ENCODE measurements at regions not wholly inside any gene's neighbourhood (a gene's known extent, or its start where the extent isn't known, plus 50 kb on each side); places are given as distances from the start of the nearest gene placed in this dataset.
"Not testable (repeated sequence)": the region's sequence is repeated elsewhere in the genome, so short reads cannot be mapped to it uniquely, and the experiment has no call there.

- DNase-seq = no peak
Observed at GRCh38 chr9:71632776-71633175, 135.5 kb downstream of the CEMIP2 start.

- no peak for DNase-seq
Observed at GRCh38 chr9:71630377-71630995, 137.8 kb downstream of the CEMIP2 start.

GRCh38 chr9:71629578-71630215 lies 138.6 kb downstream of the CEMIP2 start:
- no peak for DNase-seq

- no peak for DNase-seq
Observed at GRCh38 chr9:71628247-71628646, 140.1 kb downstream of the CEMIP2 start.

GRCh38 chr9:71627537-71627936 lies 140.8 kb downstream of the CEMIP2 start:
- DNase-seq = no peak

GRCh38 chr9:71626395-71626794 lies 141.9 kb downstream of the CEMIP2 start:
- no peak for DNase-seq

- no peak for DNase-seq
Observed at GRCh38 chr9:71624728-71625127, 143.6 kb downstream of the CEMIP2 start.

- no peak for DNase-seq
Observed at GRCh38 chr9:71620746-71621145, 147.6 kb downstream of the CEMIP2 start.

GRCh38 chr9:71620331-71620730 lies 148.0 kb downstream of the CEMIP2 start:
- DNase-seq = no peak

GRCh38 chr9:71619926-71620325 lies 148.4 kb downstream of the CEMIP2 start:
- DNase-seq = no peak

GRCh38 chr9:71614409-71615010 lies 153.8 kb downstream of the CEMIP2 start:
- no peak for DNase-seq

- DNase-seq = no peak
Observed at GRCh38 chr9:71612889-71613288, 155.4 kb downstream of the CEMIP2 start.

GRCh38 chr9:71609448-71609830 lies 158.9 kb downstream of the CEMIP2 start:
- DNase-seq = no peak

- no peak for DNase-seq
Observed at GRCh38 chr9:71608825-71609447, 159.4 kb downstream of the CEMIP2 start.

- DNase-seq = no peak
Observed at GRCh38 chr9:71608021-71608420, 160.3 kb downstream of the CEMIP2 start.

- DNase-seq = no peak
Observed at GRCh38 chr9:71607461-71607881, 160.8 kb downstream of the CEMIP2 start.

- DNase-seq = peak; percentile 33
Observed at GRCh38 chr9:71604197-71605063, 163.9 kb downstream of the CEMIP2 start.

- DNase-seq = no peak
Observed at GRCh38 chr9:71602652-71603051, 165.7 kb downstream of the CEMIP2 start.

- DNase-seq = not testable (repeated sequence)
Observed at GRCh38 chr9:71595762-71596161, 172.6 kb downstream of the CEMIP2 start.

- DNase-seq = no peak
Observed at GRCh38 chr9:71594541-71594940, 173.8 kb downstream of the CEMIP2 start.

- DNase-seq = no peak
Observed at GRCh38 chr9:71592400-71592799, 175.9 kb downstream of the CEMIP2 start.

- no peak for DNase-seq
Observed at GRCh38 chr9:71590362-71590761, 178.0 kb downstream of the CEMIP2 start.

- DNase-seq = no peak
Observed at GRCh38 chr9:71589612-71590011, 178.7 kb downstream of the CEMIP2 start.

Measured in DMS 273 treated with DMSO at 0.1 percent for 48 hours (cell line).